22Rv1 (cell line): ENCODE measurements at regions not wholly inside any gene's neighbourhood (a gene's known extent, or its start where the extent isn't known, plus 50 kb on each side); places are given as distances from the start of the nearest gene placed in this dataset.

Experiments used
- H3K27ac ChIP-seq: fragments of 450-650 bp; 2 replicates; pipeline ENCODE4 v1.5.1; 2017
- ZFX ChIP-seq: fragments of 450-650 bp; IDR thresholded peaks from 2 replicates; pipeline ENCODE4 v1.6.1; 2017; ENCODE audit warnings: antibody characterized with exemption, borderline replicate concordance
- TF ChIP-seq, protein P1 (sequence below): fragments of 450-650 bp; IDR thresholded peaks from 2 replicates; pipeline ENCODE4 v1.5.1; 2017; ENCODE audit warnings: mild to moderate bottlenecking

- no peak overlapping the region for H3K27ac ChIP-seq
- TF ChIP-seq, protein P1, sequence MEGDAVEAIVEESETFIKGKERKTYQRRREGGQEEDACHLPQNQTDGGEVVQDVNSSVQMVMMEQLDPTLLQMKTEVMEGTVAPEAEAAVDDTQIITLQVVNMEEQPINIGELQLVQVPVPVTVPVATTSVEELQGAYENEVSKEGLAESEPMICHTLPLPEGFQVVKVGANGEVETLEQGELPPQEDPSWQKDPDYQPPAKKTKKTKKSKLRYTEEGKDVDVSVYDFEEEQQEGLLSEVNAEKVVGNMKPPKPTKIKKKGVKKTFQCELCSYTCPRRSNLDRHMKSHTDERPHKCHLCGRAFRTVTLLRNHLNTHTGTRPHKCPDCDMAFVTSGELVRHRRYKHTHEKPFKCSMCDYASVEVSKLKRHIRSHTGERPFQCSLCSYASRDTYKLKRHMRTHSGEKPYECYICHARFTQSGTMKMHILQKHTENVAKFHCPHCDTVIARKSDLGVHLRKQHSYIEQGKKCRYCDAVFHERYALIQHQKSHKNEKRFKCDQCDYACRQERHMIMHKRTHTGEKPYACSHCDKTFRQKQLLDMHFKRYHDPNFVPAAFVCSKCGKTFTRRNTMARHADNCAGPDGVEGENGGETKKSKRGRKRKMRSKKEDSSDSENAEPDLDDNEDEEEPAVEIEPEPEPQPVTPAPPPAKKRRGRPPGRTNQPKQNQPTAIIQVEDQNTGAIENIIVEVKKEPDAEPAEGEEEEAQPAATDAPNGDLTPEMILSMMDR = no peak
- no peak for TF ChIP-seq ZFX
Observed at GRCh38 chrX:138929926-138930582, 218.5 kb upstream of the FGF13 start.

- H3K27ac ChIP-seq = no peak overlapping the region
- TF ChIP-seq, protein P1 = no peak
- no peak for TF ChIP-seq ZFX
Observed at GRCh38 chrX:138928737-138929459, 217.4 kb upstream of the FGF13 start.

- TF ChIP-seq, protein P1 = no peak
- TF ChIP-seq ZFX = no peak
- no peak overlapping the region for H3K27ac ChIP-seq
Observed at GRCh38 chrX:138925330-138925729, 213.8 kb upstream of the FGF13 start.

DNA sequence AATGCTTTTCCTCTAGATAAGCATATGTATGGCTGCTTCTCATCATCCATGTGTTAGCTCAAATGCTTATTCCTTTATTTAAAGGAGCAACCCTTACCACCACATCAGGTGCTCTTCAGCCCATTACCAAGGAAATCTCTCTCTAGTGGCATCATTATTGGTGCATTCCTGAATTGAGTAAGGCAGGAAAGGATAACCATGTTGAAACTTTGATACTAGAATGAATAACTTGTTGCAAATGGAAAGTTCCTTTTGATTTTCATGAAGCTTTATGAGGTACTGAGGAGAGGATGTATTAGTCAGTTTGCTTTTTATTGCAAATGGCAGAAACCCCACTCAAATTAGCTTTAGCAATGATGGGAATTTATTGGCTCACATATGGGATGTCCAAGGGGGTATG, 212.3 kb upstream of the FGF13 start:
- TF ChIP-seq ZFX = no peak
- TF ChIP-seq, protein P1 = no peak
- H3K27ac ChIP-seq = no peak overlapping the region

GRCh38 chrX:138921031-138921430, 209.5 kb upstream of the FGF13 start:
- no peak overlapping the region for H3K27ac ChIP-seq
- TF ChIP-seq, protein P1 = no peak
- no peak for TF ChIP-seq ZFX

DNA sequence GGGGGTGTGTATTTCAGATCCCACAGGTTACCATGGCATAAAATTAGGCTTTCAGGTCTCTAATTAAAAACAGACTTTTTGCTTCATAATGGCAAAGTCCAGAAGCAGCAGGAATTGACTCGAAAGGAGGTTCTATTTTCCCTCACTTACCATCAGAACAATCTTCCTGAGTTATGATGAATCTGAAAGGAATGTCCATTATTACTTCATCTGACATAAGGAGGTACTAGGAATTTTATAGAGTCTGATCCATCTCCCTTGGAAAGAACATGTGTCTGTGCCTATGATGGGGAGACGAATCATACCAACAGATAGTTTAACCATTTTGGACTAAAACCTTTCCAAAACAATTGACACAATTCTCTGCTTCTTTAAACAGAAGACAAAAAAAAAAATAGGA, 206.3 kb upstream of the FGF13 start:
- no peak overlapping the region for H3K27ac ChIP-seq
- no peak for TF ChIP-seq ZFX
- TF ChIP-seq, protein P1 = no peak

DNA sequence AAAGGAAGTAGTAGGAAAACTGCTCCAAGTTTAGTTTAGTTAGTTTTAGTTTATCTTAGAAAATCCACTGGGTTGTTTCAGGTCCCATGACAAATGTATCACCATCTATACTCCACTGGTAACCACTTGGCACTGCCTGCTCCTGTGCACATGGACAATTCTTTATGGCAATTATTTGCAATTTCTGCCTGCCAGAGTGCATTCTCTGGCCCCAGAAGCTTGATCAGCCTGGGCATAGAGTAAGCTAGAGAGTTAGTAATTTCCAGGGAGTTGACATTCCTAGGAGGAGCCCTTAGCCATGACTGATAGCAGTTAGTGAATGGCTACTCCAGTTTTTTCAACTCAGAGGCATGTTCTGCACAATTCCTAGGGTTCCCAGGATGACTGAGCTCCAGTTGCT, 203.2 kb upstream of the FGF13 start:
- no peak overlapping the region for H3K27ac ChIP-seq
- TF ChIP-seq, protein P1 = no peak
- no peak for TF ChIP-seq ZFX
